SK-N-SH treated with all-trans-retinoic acid at 6 μM for 48 hours (cell line): ENCODE measurements at regions not wholly inside any gene's neighbourhood (a gene's known extent, or its start where the extent isn't known, plus 50 kb on each side); places are given as distances from the start of the nearest gene placed in this dataset.

Source experiments
- ATAC-seq: fragments of 200-7000 bp; cut with Tn5 transposase; 3 replicates; pipeline ENCODE4 v1.9.1; 2020; ENCODE audit warnings: mild to moderate bottlenecking, moderate library complexity
- ARNTL ChIP-seq: fragments of 450-650 bp; formaldehyde crosslinking; IDR thresholded peaks from 2 replicates; pipeline ENCODE4 v1.5.0; 2020; ENCODE audit warnings: low read depth, mild to moderate bottlenecking, moderate library complexity, borderline replicate concordance
- BACH2 ChIP-seq: fragments of 250-450 bp; sonication (Bioruptor Pico); IDR thresholded peaks from 2 replicates; pipeline ENCODE4 v1.9.0; 2021; ENCODE audit warnings: mild to moderate bottlenecking, borderline replicate concordance
- CREB5 ChIP-seq: fragments of 250-450 bp; sonication (Bioruptor Pico); IDR thresholded peaks from 2 replicates; pipeline ENCODE4 v1.5.1; 2020; ENCODE audit warnings: low read depth, mild to moderate bottlenecking, moderate library complexity
- CSDC2 ChIP-seq: fragments of 250-450 bp; sonication (Bioruptor Pico); IDR thresholded peaks from 2 replicates; pipeline ENCODE4 v1.5.0; 2020; ENCODE audit warnings: mild to moderate bottlenecking, moderate library complexity
- CSRNP3 ChIP-seq: fragments of 250-450 bp; sonication (Bioruptor Pico); IDR thresholded peaks from 2 replicates; pipeline ENCODE4 v1.5.1; 2021; ENCODE audit warnings: mild to moderate bottlenecking, moderate library complexity
- ESRRG ChIP-seq: fragments of 250-450 bp; sonication (Bioruptor Pico); IDR thresholded peaks from 2 replicates; pipeline ENCODE4 v1.6.1; 2021; ENCODE audit warnings: mild to moderate bottlenecking
- ISL1 ChIP-seq: fragments of 250-450 bp; sonication (Bioruptor Pico); IDR thresholded peaks from 2 replicates; pipeline ENCODE4 v2.1.2; 2022; ENCODE audit warnings: mild to moderate bottlenecking, moderate library complexity
- OSR1 ChIP-seq: fragments of 250-450 bp; sonication (Bioruptor Pico); IDR thresholded peaks from 2 replicates; pipeline ENCODE4 v1.8.0; 2022; ENCODE audit warnings: moderate library complexity, mild to moderate bottlenecking, inconsistent platforms
- POU6F1 ChIP-seq: fragments of 250-450 bp; sonication (Bioruptor Pico); IDR thresholded peaks from 2 replicates; pipeline ENCODE4 v1.8.0; 2021; ENCODE audit warnings: low read depth, mild to moderate bottlenecking, moderate library complexity, borderline replicate concordance
- PPARA ChIP-seq: fragments of 250-450 bp; sonication (Bioruptor Pico); IDR thresholded peaks from 2 replicates; pipeline ENCODE4 v1.5.0; 2020; ENCODE audit warnings: mild to moderate bottlenecking, borderline replicate concordance
- RARB ChIP-seq: fragments of 250-450 bp; sonication (Bioruptor Pico); IDR thresholded peaks from 2 replicates; pipeline ENCODE4 v1.8.0; 2021; ENCODE audit warnings: mild to moderate bottlenecking, moderate library complexity
- SNAI2 ChIP-seq: fragments of 250-450 bp; sonication (Bioruptor Pico); IDR thresholded peaks from 2 replicates; pipeline ENCODE4 v1.5.0; 2020; ENCODE audit warnings: mild to moderate bottlenecking, moderate library complexity
- TCF4 ChIP-seq: fragments of 250-450 bp; sonication (Bioruptor Pico); IDR thresholded peaks from 2 replicates; pipeline ENCODE4 v1.8.0; 2021; ENCODE audit warnings: mild to moderate bottlenecking, moderate library complexity, borderline replicate concordance
- TSHZ2 ChIP-seq: fragments of 250-450 bp; sonication (Bioruptor Pico); IDR thresholded peaks from 2 replicates; pipeline ENCODE4 v1.5.0; 2020; ENCODE audit warnings: mild to moderate bottlenecking, moderate library complexity
- ZC3H10 ChIP-seq: fragments of 250-450 bp; sonication (Bioruptor Pico); IDR thresholded peaks from 2 replicates; pipeline ENCODE4 v1.5.1; 2021; ENCODE audit warnings: mild to moderate bottlenecking, moderate library complexity
- ZFP3 ChIP-seq: fragments of 250-450 bp; sonication (Bioruptor Pico); IDR thresholded peaks from 2 replicates; pipeline ENCODE4 v1.5.0; 2020; ENCODE audit warnings: mild to moderate bottlenecking, moderate library complexity
- ZFP30 ChIP-seq: fragments of 450-650 bp; formaldehyde crosslinking; IDR thresholded peaks from 2 replicates; pipeline ENCODE4 v1.5.0; 2022; ENCODE audit warnings: mild to moderate bottlenecking, moderate library complexity
- ZNF565 ChIP-seq: fragments of 450-650 bp; formaldehyde crosslinking; conservative IDR thresholded peaks from 2 replicates; pipeline ENCODE4 v1.5.0; 2020; ENCODE audit warnings: low read depth, mild to moderate bottlenecking, moderate library complexity
- ZNF70 ChIP-seq: fragments of 450-650 bp; formaldehyde crosslinking; IDR thresholded peaks from 2 replicates; pipeline ENCODE4 v1.5.0; 2020; ENCODE audit warnings: mild to moderate bottlenecking, moderate library complexity
- ZNF8 ChIP-seq: fragments of 450-650 bp; formaldehyde crosslinking; IDR thresholded peaks from 2 replicates; pipeline ENCODE4 v1.5.0; 2020; ENCODE audit warnings: mild to moderate bottlenecking, moderate library complexity

GRCh38 chr12:71321531-71321930 is 118.1 kb upstream of the LGR5 start:
- TF ChIP-seq SNAI2 (CRISPR knock-in tag): no peak
- TF ChIP-seq BACH2 (CRISPR knock-in tag): no peak
- TF ChIP-seq CSRNP3 (CRISPR knock-in tag): no peak
- TF ChIP-seq TCF4: no peak
- no peak for TF ChIP-seq ESRRG (CRISPR knock-in tag)
- no peak for TF ChIP-seq TSHZ2 (CRISPR knock-in tag)
- TF ChIP-seq CREB5: no peak
- TF ChIP-seq RARB (CRISPR knock-in tag): no peak
- TF ChIP-seq ZNF70 (CRISPR knock-in tag): no peak
- no peak for TF ChIP-seq CSDC2
- TF ChIP-seq ZFP30: no peak
- TF ChIP-seq POU6F1: no peak
- ATAC-seq: no peak

- ATAC-seq: no peak
- TF ChIP-seq ZFP3 (CRISPR knock-in tag): no peak
- TF ChIP-seq POU6F1: no peak
- TF ChIP-seq ZNF565 (CRISPR knock-in tag): no peak
- TF ChIP-seq ARNTL (CRISPR knock-in tag): no peak
- no peak for TF ChIP-seq ESRRG (CRISPR knock-in tag)
- no peak for TF ChIP-seq OSR1 (CRISPR knock-in tag)
- no peak for TF ChIP-seq CSRNP3 (CRISPR knock-in tag)
- no peak for TF ChIP-seq TCF4
- TF ChIP-seq ZNF8: no peak
- no peak for TF ChIP-seq ZC3H10 (CRISPR knock-in tag)
- TF ChIP-seq ZNF70 (CRISPR knock-in tag): no peak
Observed at GRCh38 chr12:71321130-71321529, 118.5 kb upstream of the LGR5 start.

- ATAC-seq: no peak
- TF ChIP-seq ZNF8: no peak
- TF ChIP-seq SNAI2 (CRISPR knock-in tag): no peak
- no peak for TF ChIP-seq ZFP3 (CRISPR knock-in tag)
- TF ChIP-seq ISL1 (CRISPR knock-in tag): no peak
- no peak for TF ChIP-seq OSR1 (CRISPR knock-in tag)
- no peak for TF ChIP-seq PPARA (CRISPR knock-in tag)
Observed at GRCh38 chr12:71315328-71315985, 124.1 kb upstream of the LGR5 start.
